CD14-positive monocyte (primary cell): ENCODE measurements at regions not wholly inside any gene's neighbourhood (a gene's known extent, or its start where the extent isn't known, plus 50 kb on each side); places are given as distances from the start of the nearest gene placed in this dataset.
A peak's percentile ranks its signal among the peaks of the same experiment; 100 is the strongest.

ENCODE experiments used
- DNase-seq, 3 donors: peaks; one replicate each; pipeline ENCODE4 v3.0.0-alpha.2; 2011 to 2022
- H2AFZ ChIP-seq: 2 replicates; pipeline ENCODE4 v1.6.0; 2012; ENCODE audit warnings: mild to moderate bottlenecking, low read depth, low read length, inconsistent platforms; ENCODE audit not compliant: insufficient read depth, poor library complexity, severe bottlenecking
- H3K27ac ChIP-seq, 2 donors: 1 replicate in 1 of 2; 2 replicates in 1 of 2; pipeline ENCODE4 v1.5.1; 2012 to 2013; ENCODE audit warnings: low read length in 2 of 2, control low read depth in 1 of 2, inconsistent platforms in 1 of 2, low read depth in 1 of 2, mild to moderate bottlenecking in 1 of 2
- H3K27me3 ChIP-seq, 2 donors: one replicate each; pipeline versions ENCODE4 v1.6.0 to v1.6.1; 2011 to 2013; ENCODE audit warnings: low read length in 2 of 2; ENCODE audit not compliant: control insufficient read depth in 2 of 2, insufficient read depth in 2 of 2
- H3K36me3 ChIP-seq, 2 donors: replicated peaks in 1 of 2; 1 replicate in 1 of 2; 2 replicates in 1 of 2; pipeline versions ENCODE4 v1.5.1 to v1.6.1; 2012 to 2013; ENCODE audit warnings: low read length in 2 of 2, control low read depth in 1 of 2, inconsistent platforms in 1 of 2, mild to moderate bottlenecking in 1 of 2; ENCODE audit not compliant: insufficient read depth in 2 of 2, control insufficient read depth in 1 of 2
- H3K4me1 ChIP-seq, 2 donors: 1 replicate in 1 of 2; 2 replicates in 1 of 2; pipeline versions ENCODE4 v1.5.1 to v1.6.1; 2012 to 2013; ENCODE audit warnings: low read length in 2 of 2, control low read depth in 1 of 2, inconsistent platforms in 1 of 2, mild to moderate bottlenecking in 1 of 2, moderate library complexity in 1 of 2; ENCODE audit not compliant: insufficient read depth in 2 of 2, control insufficient read depth in 1 of 2
- H3K4me2 ChIP-seq: replicated peaks from 2 replicates; pipeline ENCODE3; 2012; ENCODE audit warnings: low read length, moderate library complexity, mild to moderate bottlenecking; ENCODE audit not compliant: poor library complexity, severe bottlenecking; ENCODE audit errors: extremely low read depth
- H3K4me3 ChIP-seq, 3 experiments: fragments of 200-600 bp in 1 of 3; sonication (generic) in 1 of 3; replicated peaks in 1 of 3; 1 replicate in 2 of 3; 2 replicates in 1 of 3; pipeline ENCODE4 v1.5.1; 2011 to 2013; ENCODE audit warnings: low read length in 3 of 3, mild to moderate bottlenecking in 3 of 3, control low read depth in 2 of 3, low read depth in 2 of 3, inconsistent platforms in 1 of 3, moderate library complexity in 1 of 3
- H3K79me2 ChIP-seq: 2 replicates; pipeline ENCODE4 v1.6.0; 2012; ENCODE audit warnings: mild to moderate bottlenecking, control low read depth, inconsistent platforms, low read length, moderate library complexity; ENCODE audit not compliant: insufficient read depth
- H3K9ac ChIP-seq: 2 replicates; pipeline ENCODE4 v1.6.0; 2017; ENCODE audit warnings: low read length, mild to moderate bottlenecking; ENCODE audit not compliant: insufficient read depth, poor library complexity, severe bottlenecking
- H3K9me3 ChIP-seq, 2 donors: replicated peaks in 1 of 2; 1 replicate in 1 of 2; 2 replicates in 1 of 2; pipeline versions ENCODE4 v1.5.1 to v1.6.1; 2012 to 2013; ENCODE audit warnings: low read length in 2 of 2, control low read depth in 1 of 2; ENCODE audit not compliant: control insufficient read depth in 1 of 2, insufficient read depth in 1 of 2
- H4K20me1 ChIP-seq: 2 replicates; pipeline ENCODE4 v1.6.0; 2012; ENCODE audit warnings: mild to moderate bottlenecking, low read length, control low read depth, moderate library complexity; ENCODE audit not compliant: insufficient read depth
- H3K27ac Mint-ChIP-seq, 7 donors: one replicate each; pipeline ENCODE4 v1.8.0; 2020; ENCODE audit warnings: mild to moderate bottlenecking in 7 of 7, mixed read lengths in 7 of 7, moderate library complexity in 6 of 7, inconsistent platforms in 2 of 7
- H3K27me3 Mint-ChIP-seq, 3 donors: one replicate each; pipeline ENCODE4 v1.8.0; 2021 to 2022; ENCODE audit warnings: low read depth in 3 of 3, mild to moderate bottlenecking in 3 of 3, mixed read lengths in 3 of 3, moderate library complexity in 3 of 3, inconsistent platforms in 1 of 3
- H3K36me3 Mint-ChIP-seq, 2 donors: one replicate each; pipeline ENCODE4 v1.8.0; 2020; ENCODE audit warnings: mixed read lengths in 2 of 2, inconsistent platforms in 1 of 2, mild to moderate bottlenecking in 1 of 2
- H3K4me1 Mint-ChIP-seq: one replicate; pipeline ENCODE4 v1.8.0; 2020; ENCODE audit warnings: mild to moderate bottlenecking, mixed read lengths
- H3K4me3 Mint-ChIP-seq, 2 donors: one replicate each; pipeline ENCODE4 v1.8.0; 2020; ENCODE audit warnings: mild to moderate bottlenecking in 2 of 2, mixed read lengths in 2 of 2, moderate library complexity in 1 of 2
- H3K9me3 Mint-ChIP-seq, 7 donors: one replicate each; pipeline ENCODE4 v1.8.0; 2020 to 2022; ENCODE audit warnings: mixed read lengths in 7 of 7, mild to moderate bottlenecking in 6 of 7, moderate library complexity in 6 of 7, inconsistent platforms in 2 of 7
- WGBS: methylation state at CpG from one replicate; pipeline ENCODE4 v1.1.5; 2013; ENCODE audit warnings: missing lambda C conversion rate; ENCODE audit not compliant: insufficient coverage; 5-methylcytosine and 5-hydroxymethylcytosine counted together
- intact Hi-C, 2 donors: fragments of 100-400 bp; cut with micrococcal nuclease; formaldehyde crosslinking; loops; one replicate each; pipeline versions ENCODE4 v1.15.0 to v1.15.1; 2023
- TF ChIP-seq, protein P1 (sequence below): fragments of 200-600 bp; IDR thresholded peaks from one replicate; pipeline ENCODE4 v1.8.0; 2022; ENCODE audit warnings: antibody characterized with exemption, mild to moderate bottlenecking

DNA sequence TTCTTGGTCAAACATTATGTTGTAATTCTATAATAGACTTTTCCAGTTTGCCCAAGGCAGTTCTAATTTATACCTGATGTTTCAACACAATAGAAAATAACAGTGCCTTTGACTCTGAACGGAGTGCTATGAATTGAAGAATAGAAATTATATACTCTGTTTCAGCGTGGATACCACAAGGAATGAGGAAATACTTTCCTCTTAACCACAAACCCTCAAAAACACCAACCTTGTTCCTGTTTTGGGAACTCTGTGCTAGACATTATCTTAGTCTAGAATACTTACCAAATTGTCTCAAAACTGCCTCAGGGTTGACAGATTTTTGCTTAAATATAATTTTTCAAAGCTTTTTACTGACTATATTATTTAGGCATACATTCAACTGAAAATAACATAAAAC, 1629.3 kb downstream of the MRPL39 start:
- Histone ChIP-seq H2AFZ (no peak overlapping the region), H4K20me1 (no peaks in the 10 kb centered on the region), H3K9me3 (peaks cover 0 to 9% of the 10 kb centered on the region in 2 donors), H3K79me2 (no peaks in the 10 kb centered on the region), H3K9ac (no peak overlapping the region), H3K27me3 (peaks cover 34 to 65% of the 10 kb centered on the region in 2 donors), H3K27ac (no peak overlapping the region), H3K4me2 (peak overlapping the region; percentile 31), H3K36me3 (no peaks in the 10 kb centered on the region), H3K4me3 (peak overlapping the region in 1 of 3 experiments; percentile 11), H3K4me1 (peaks cover 34 to 36% of the 10 kb centered on the region in 2 donors)
- Mint-ChIP-seq H3K4me1 (peaks cover 36% of the 10 kb centered on the region), H3K36me3 (peaks cover 4% of the 10 kb centered on the region in 2 donors), H3K4me3 (peak overlapping the region in 1 of 2 donors; percentile 62), H3K27ac (no peak overlapping the region), H3K9me3 (peaks cover 0 to 9% (median 0%) of the 10 kb centered on the region in 7 donors), H3K27me3 (peaks cover 41 to 52% (median 45%) of the 10 kb centered on the region in 3 donors)
- intact Hi-C loops: no loop called here
- TF ChIP-seq, protein P1, sequence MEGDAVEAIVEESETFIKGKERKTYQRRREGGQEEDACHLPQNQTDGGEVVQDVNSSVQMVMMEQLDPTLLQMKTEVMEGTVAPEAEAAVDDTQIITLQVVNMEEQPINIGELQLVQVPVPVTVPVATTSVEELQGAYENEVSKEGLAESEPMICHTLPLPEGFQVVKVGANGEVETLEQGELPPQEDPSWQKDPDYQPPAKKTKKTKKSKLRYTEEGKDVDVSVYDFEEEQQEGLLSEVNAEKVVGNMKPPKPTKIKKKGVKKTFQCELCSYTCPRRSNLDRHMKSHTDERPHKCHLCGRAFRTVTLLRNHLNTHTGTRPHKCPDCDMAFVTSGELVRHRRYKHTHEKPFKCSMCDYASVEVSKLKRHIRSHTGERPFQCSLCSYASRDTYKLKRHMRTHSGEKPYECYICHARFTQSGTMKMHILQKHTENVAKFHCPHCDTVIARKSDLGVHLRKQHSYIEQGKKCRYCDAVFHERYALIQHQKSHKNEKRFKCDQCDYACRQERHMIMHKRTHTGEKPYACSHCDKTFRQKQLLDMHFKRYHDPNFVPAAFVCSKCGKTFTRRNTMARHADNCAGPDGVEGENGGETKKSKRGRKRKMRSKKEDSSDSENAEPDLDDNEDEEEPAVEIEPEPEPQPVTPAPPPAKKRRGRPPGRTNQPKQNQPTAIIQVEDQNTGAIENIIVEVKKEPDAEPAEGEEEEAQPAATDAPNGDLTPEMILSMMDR: no peak
- peak; percentile 21 to 71 (median 55) for DNase-seq
- WGBS: no CpG with 5 or more reads among the region's 2 CpGs

DNA sequence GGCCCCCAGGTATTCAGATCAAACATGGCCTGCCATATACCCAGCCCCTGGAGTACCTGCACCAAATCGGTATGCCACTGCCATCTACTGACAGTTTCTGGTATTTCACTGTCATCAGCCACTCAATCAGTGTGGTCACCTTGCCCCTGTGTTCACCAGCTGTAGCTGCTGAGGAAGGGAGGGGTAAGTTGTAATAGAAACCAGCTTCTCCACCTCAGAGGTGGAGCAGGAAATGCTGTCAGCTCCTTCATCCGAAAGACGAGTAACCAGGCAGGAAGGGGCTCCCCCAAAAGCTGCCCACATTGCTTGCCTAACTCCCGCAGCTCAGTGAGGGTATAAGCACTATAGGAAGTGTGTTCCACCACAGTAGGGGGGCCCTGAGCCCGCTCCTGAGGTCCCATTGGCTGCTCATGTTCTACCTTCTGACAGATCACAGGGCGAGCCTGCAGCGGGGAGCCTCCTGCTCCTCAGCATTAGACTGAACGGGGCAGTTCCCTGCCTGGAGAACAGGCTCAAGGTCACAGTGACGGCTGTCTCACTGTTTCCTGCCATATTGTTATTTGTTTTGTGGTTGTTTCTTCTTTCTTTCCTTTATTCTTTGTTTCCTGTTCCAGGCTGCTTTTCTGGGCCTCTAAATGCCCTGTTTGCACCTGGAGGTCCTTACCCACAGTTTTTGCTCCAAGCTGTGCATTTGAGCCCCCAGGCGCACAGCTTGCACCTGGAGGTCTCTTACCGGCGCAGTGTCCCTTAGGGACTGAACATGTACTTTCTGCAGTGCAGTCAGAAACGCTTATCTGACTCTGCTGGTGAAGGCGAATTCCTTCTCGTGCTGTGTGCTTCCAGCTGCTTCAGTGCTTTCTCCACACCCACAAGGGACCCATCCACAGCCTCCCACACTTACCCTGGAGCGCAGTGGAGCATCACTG, 1638.3 kb downstream of the MRPL39 start:
- Histone ChIP-seq H2AFZ (no peak overlapping the region), H3K27me3 (peaks cover 28 to 54% of the 10 kb centered on the region in 2 donors), H3K36me3 (no peaks in the 10 kb centered on the region), H3K4me2 (peak overlapping the region; percentile 14), H3K27ac (no peak overlapping the region), H3K9me3 (no peaks in the 10 kb centered on the region), H4K20me1 (no peaks in the 10 kb centered on the region), H3K4me3 (peak overlapping the region in 1 of 3 experiments; percentile 1), H3K9ac (no peak overlapping the region), H3K4me1 (peaks cover 9 to 14% of the 10 kb centered on the region in 2 donors), H3K79me2 (no peaks in the 10 kb centered on the region)
- Mint-ChIP-seq H3K27ac (peak overlapping the region in 2 of 7 donors; percentile 45 to 73), H3K4me1 (peaks cover 16% of the 10 kb centered on the region), H3K4me3 (peak overlapping the region; percentile 43 to 57), H3K36me3 (no peaks in the 10 kb centered on the region), H3K27me3 (peaks cover 44 to 58% (median 51%) of the 10 kb centered on the region in 3 donors), H3K9me3 (peaks cover 0 to 5% (median 0%) of the 10 kb centered on the region in 7 donors)
- WGBS: 18% methylated on average over 11 of the region's 16 CpGs
- intact Hi-C loops: no loop called here
- TF ChIP-seq, protein P1: peak; percentile 74
- DNase-seq: peak; percentile 17 to 43 (median 30)
